K562 (cell line): ENCODE measurements at regions not wholly inside any gene's neighbourhood (a gene's known extent, or its start where the extent isn't known, plus 50 kb on each side); places are given as distances from the start of the nearest gene placed in this dataset.

Source experiments
- ATAC-seq: fragments of 200-7000 bp; cut with Tn5 transposase; 3 replicates; pipeline ENCODE4 v1.9.1; 2020; ENCODE audit warnings: moderate library complexity
- BruUV-seq: library from RNA; stranded (reverse); fragments of 400-500 nt; replicated peaks from 2 replicates; lab custom pipeline; 2021; lab: Mats Ljungman, UMichigan
- CTCF ChIA-PET: fragments of 300-600 bp; formaldehyde crosslinking; extraction: SDS; loops from one replicate; lab custom pipeline; 2021; ENCODE audit warnings: low intra/inter-chr PET ratio; lab: Yijun Ruan, JAX
- POLR2A ChIA-PET: fragments of 300-600, 350-650 bp; sonication (Branson Sonifier 250); formaldehyde crosslinking; extraction: SDS; loops from one replicate; lab custom pipeline; 2021; ENCODE audit warnings: antibody characterized with exemption, inconsistent platforms; lab: Yijun Ruan, JAX
- DNase-seq, 4 experiments: peaks; one replicate each; pipeline versions ENCODE4 v3.0.0 to v3.0.0-alpha.2; 2011 to 2018; ENCODE audit warnings: low spot score in 3 of 4, mixed read lengths in 3 of 4; ENCODE audit errors: extremely low read depth in 1 of 4
- FAIRE-seq: peaks from 2 replicates; lab custom pipeline; 2011; peaks lifted over from hg19 to GRCh38; lab: Jason Lieb, UNC
- H2AFZ ChIP-seq: 2 replicates; pipeline ENCODE4 v1.6.0; 2011; ENCODE audit warnings: low read depth, low read length, control low read depth, inconsistent platforms
- H3K27ac ChIP-seq: fragments of 200-600 bp; 3 replicates; pipeline ENCODE4 v1.8.0; 2011; ENCODE audit warnings: low read depth, mild to moderate bottlenecking, control low read depth, inconsistent platforms, low read length, moderate library complexity, mixed read lengths; ENCODE audit errors: extremely low read depth
- H3K27me3 ChIP-seq, 2 experiments: fragments of 300-600 bp in 1 of 2; 2 replicates in 1 of 2; 3 replicates in 1 of 2; pipeline versions ENCODE4 v1.6.0 to v1.8.0; 2011; ENCODE audit warnings: inconsistent platforms in 2 of 2, low read length in 2 of 2, mild to moderate bottlenecking in 1 of 2, mixed read lengths in 1 of 2, moderate library complexity in 1 of 2; ENCODE audit not compliant: control insufficient read depth in 2 of 2, insufficient read depth in 2 of 2
- H3K36me3 ChIP-seq: fragments of 300-600 bp; 3 replicates; pipeline ENCODE4 v1.8.0; 2011; ENCODE audit warnings: mild to moderate bottlenecking, low read length, inconsistent platforms; ENCODE audit not compliant: control insufficient read depth, insufficient read depth
- H3K4me1 ChIP-seq, 2 experiments: fragments of 200-600 bp in 1 of 2; replicated peaks in 1 of 2; 2 replicates in 1 of 2; 3 replicates in 1 of 2; pipeline versions ENCODE4 v1.5.1 to v1.8.0; 2011; ENCODE audit warnings: inconsistent platforms in 2 of 2, low read length in 2 of 2, mild to moderate bottlenecking in 1 of 2, mixed read lengths in 1 of 2, moderate library complexity in 1 of 2; ENCODE audit not compliant: control insufficient read depth in 2 of 2, insufficient read depth in 2 of 2
- H3K4me2 ChIP-seq: 2 replicates; pipeline ENCODE4 v1.6.1; 2011; ENCODE audit warnings: low read length, control low read depth, inconsistent platforms, mixed read lengths; ENCODE audit not compliant: insufficient read depth
- H3K4me3 ChIP-seq: fragments of 200-600 bp; sonication (generic), shearing (Covaris generic); 2 replicates; pipeline ENCODE4 v1.5.1; 2016; ENCODE audit warnings: control low read depth, inconsistent platforms
- H3K79me2 ChIP-seq: fragments of 200-600 bp; 3 replicates; pipeline ENCODE4 v1.8.0; 2011; ENCODE audit warnings: low read length, inconsistent platforms; ENCODE audit not compliant: control insufficient read depth, insufficient read depth
- H3K9ac ChIP-seq, 2 experiments: 2 replicates each; pipeline versions ENCODE4 v1.6.0 to v1.6.1; 2011; ENCODE audit warnings: low read depth in 2 of 2, low read length in 2 of 2, control low read depth in 1 of 2, inconsistent platforms in 1 of 2, mild to moderate bottlenecking in 1 of 2, mixed read lengths in 1 of 2; ENCODE audit not compliant: insufficient read depth in 1 of 2
- H3K9me1 ChIP-seq: one replicate; pipeline ENCODE4 v1.6.0; 2011; ENCODE audit warnings: inconsistent platforms, mild to moderate bottlenecking, low read length, moderate library complexity; ENCODE audit not compliant: control insufficient read depth, insufficient read depth
- H3K9me3 ChIP-seq: replicated peaks from 2 replicates; pipeline ENCODE4 v1.5.1; 2011; ENCODE audit warnings: low read depth, low read length, inconsistent platforms; ENCODE audit not compliant: control insufficient read depth, insufficient read depth
- H4K20me1 ChIP-seq: replicated peaks from 2 replicates; pipeline ENCODE4 v1.6.1; 2011; ENCODE audit warnings: low read length, inconsistent platforms, mixed read lengths; ENCODE audit not compliant: control insufficient read depth, insufficient read depth
- CC2D1A ChIP-seq: fragments of 450-650 bp; IDR thresholded peaks from 2 replicates; pipeline ENCODE4 v1.6.1; 2017; ENCODE audit warnings: mild to moderate bottlenecking
- HDGF ChIP-seq: fragments of 450-650 bp; IDR thresholded peaks from 2 replicates; pipeline ENCODE4 v1.6.1; 2016
- HNRNPUL1 ChIP-seq: fragments of 200-400 bp; formaldehyde crosslinking; IDR thresholded peaks from 2 replicates; pipeline ENCODE4 v1.6.1; 2017; ENCODE audit warnings: low read length
- ID3 ChIP-seq, 2 experiments: fragments of 250-450 bp in 1 of 2; fragments of 450-650 bp in 1 of 2; sonication (Bioruptor Pico) in 1 of 2; IDR thresholded peaks; 2 replicates each; pipeline versions ENCODE4 v1.6.1 to v1.8.0; 2016 to 2021; ENCODE audit warnings: mild to moderate bottlenecking in 2 of 2, moderate library complexity in 2 of 2, missing compliant biosample characterization in 1 of 2, missing genetic modification characterization in 1 of 2
- KAT8 ChIP-seq: fragments of 450-650 bp; IDR thresholded peaks from 2 replicates; pipeline ENCODE4 v1.6.1; 2016; ENCODE audit warnings: low read depth, mild to moderate bottlenecking
- PKNOX1 ChIP-seq: fragments of 450-650 bp; IDR thresholded peaks from 2 replicates; pipeline ENCODE4 v1.6.1; 2016
- PML ChIP-seq: IDR thresholded peaks from 2 replicates; pipeline ENCODE4 v1.6.1; 2012; ENCODE audit warnings: low read length, inconsistent platforms
- POLR3G ChIP-seq: IDR thresholded peaks from 2 replicates; pipeline ENCODE4 v1.6.1; 2011; ENCODE audit not compliant: insufficient read length, insufficient replicate concordance; ENCODE audit errors: extremely low read depth
- TSC22D4 ChIP-seq: fragments of 450-650 bp; IDR thresholded peaks from 2 replicates; pipeline ENCODE4 v1.6.1; 2016; ENCODE audit warnings: missing genetic modification characterization, missing biosample characterization, control low read depth
- WGBS: fragments of 100-300 bp; shearing (Covaris generic); methylation state at CpG from one replicate; pipeline ENCODE4 v1.1.6; 2016; ENCODE audit warnings: low coverage, mixed read lengths; ENCODE audit not compliant: insufficient coverage; ENCODE audit errors: missing lambda C conversion rate; 5-methylcytosine and 5-hydroxymethylcytosine counted together
- in situ Hi-C: fragments of 300-500 bp; cut with MboI; formaldehyde crosslinking; loops from 4 replicates; pipeline ENCODE4 v1.15.0; 2018; ENCODE audit warnings: inconsistent platforms, mixed read lengths
- intact Hi-C: fragments of 100-400 bp; cut with micrococcal nuclease; formaldehyde crosslinking; loops from 2 replicates; pipeline ENCODE4 v1.14.2; 2022
- TF ChIP-seq, protein P1 (sequence below): sonication (generic); formaldehyde crosslinking; IDR thresholded peaks from 2 replicates; pipeline ENCODE4 v1.8.0; 2023; ENCODE audit warnings: missing genetic modification reagents, mild to moderate bottlenecking, borderline replicate concordance

DNA sequence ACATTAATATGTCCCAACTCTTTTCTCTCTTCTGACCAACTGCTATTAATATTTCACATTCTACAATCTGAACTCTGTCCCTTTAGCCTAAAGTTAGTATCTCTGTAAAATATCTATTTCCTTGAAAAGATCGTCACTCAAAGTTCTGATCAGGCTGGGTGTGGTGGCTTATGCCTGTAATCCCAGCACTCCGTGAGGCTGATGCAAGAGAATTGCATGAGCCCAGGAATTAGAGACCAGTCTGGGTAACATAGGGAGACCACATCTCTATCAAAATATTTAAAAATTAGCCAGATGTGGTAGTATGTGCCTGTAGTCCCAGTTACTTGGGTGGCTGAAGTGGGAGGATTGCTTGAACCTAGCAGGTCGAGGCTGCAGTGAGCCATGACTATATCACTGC lies 695.6 kb downstream of the MCTP2 start:
- no peaks in the 10 kb centered on the region for H3K9me3 ChIP-seq
- H3K4me2 ChIP-seq: no peak overlapping the region
- intact Hi-C loops: no loop called here
- H2AFZ ChIP-seq: no peak overlapping the region
- H3K9me1 ChIP-seq: no peaks in the 10 kb centered on the region
- DNase-seq (no peak), FAIRE-seq (no peak)
- H3K27me3 ChIP-seq: no peaks in the 10 kb centered on the region
- H3K4me3 ChIP-seq: no peak overlapping the region
- in situ Hi-C loops: no loop called here
- no peak overlapping the region for H3K9ac ChIP-seq
- no peak overlapping the region for H3K27ac ChIP-seq
- POLR2A ChIA-PET: no interaction called here
- peaks cover 4% of the 10 kb centered on the region; the same call in 1 of the 3 replicates for H3K79me2 ChIP-seq
- CTCF ChIA-PET: no interaction called here
- no peaks in the 10 kb centered on the region for H4K20me1 ChIP-seq
- WGBS: 81% methylated on average over 3 of the region's 3 CpGs
- H3K36me3 ChIP-seq: no peaks in the 10 kb centered on the region
- no TSS peak for BruUV-seq
- H3K4me1 ChIP-seq: no peaks in the 10 kb centered on the region
- no peak for TF ChIP-seq PKNOX1
- TF ChIP-seq ID3 (CRISPR knock-in tag; IDR thresholded peaks at IDR 0.05): no peak
- TF ChIP-seq ID3 (tag; IDR thresholded peaks at IDR 0.05): no peak
- TF ChIP-seq, all 486 proteins: peak for 0
- ATAC-seq: no peak

- H3K4me2 ChIP-seq: no peak overlapping the region
- no peak for ATAC-seq
- H3K36me3 ChIP-seq: no peaks in the 10 kb centered on the region
- FAIRE-seq: no peak
- H3K4me1 ChIP-seq: no peaks in the 10 kb centered on the region
- no TSS peak for BruUV-seq
- no peak overlapping the region for H3K9ac ChIP-seq
- no peak overlapping the region for H2AFZ ChIP-seq
- in situ Hi-C loops (no loop called here), intact Hi-C loops (no loop called here)
- H3K27me3 ChIP-seq: no peaks in the 10 kb centered on the region
- no peak overlapping the region for H3K27ac ChIP-seq
- H4K20me1 ChIP-seq: no peaks in the 10 kb centered on the region
- 85% methylated on average over 3 of the region's 3 CpGs for WGBS
- H3K79me2 ChIP-seq: no peaks in the 10 kb centered on the region
- DNase-seq: no peak
- CTCF ChIA-PET: no interaction called here
- no peaks in the 10 kb centered on the region; the same call in none of the 2 replicates for H3K9me3 ChIP-seq
- no peaks in the 10 kb centered on the region for H3K9me1 ChIP-seq
- H3K4me3 ChIP-seq: no peak overlapping the region
- POLR2A ChIA-PET: no interaction called here
- no peak for TF ChIP-seq PML
- TF ChIP-seq TSC22D4 (tag): no peak
- no peak for TF ChIP-seq CC2D1A
- TF ChIP-seq KAT8: no peak
- no peak for TF ChIP-seq HNRNPUL1
- TF ChIP-seq, protein P1, sequence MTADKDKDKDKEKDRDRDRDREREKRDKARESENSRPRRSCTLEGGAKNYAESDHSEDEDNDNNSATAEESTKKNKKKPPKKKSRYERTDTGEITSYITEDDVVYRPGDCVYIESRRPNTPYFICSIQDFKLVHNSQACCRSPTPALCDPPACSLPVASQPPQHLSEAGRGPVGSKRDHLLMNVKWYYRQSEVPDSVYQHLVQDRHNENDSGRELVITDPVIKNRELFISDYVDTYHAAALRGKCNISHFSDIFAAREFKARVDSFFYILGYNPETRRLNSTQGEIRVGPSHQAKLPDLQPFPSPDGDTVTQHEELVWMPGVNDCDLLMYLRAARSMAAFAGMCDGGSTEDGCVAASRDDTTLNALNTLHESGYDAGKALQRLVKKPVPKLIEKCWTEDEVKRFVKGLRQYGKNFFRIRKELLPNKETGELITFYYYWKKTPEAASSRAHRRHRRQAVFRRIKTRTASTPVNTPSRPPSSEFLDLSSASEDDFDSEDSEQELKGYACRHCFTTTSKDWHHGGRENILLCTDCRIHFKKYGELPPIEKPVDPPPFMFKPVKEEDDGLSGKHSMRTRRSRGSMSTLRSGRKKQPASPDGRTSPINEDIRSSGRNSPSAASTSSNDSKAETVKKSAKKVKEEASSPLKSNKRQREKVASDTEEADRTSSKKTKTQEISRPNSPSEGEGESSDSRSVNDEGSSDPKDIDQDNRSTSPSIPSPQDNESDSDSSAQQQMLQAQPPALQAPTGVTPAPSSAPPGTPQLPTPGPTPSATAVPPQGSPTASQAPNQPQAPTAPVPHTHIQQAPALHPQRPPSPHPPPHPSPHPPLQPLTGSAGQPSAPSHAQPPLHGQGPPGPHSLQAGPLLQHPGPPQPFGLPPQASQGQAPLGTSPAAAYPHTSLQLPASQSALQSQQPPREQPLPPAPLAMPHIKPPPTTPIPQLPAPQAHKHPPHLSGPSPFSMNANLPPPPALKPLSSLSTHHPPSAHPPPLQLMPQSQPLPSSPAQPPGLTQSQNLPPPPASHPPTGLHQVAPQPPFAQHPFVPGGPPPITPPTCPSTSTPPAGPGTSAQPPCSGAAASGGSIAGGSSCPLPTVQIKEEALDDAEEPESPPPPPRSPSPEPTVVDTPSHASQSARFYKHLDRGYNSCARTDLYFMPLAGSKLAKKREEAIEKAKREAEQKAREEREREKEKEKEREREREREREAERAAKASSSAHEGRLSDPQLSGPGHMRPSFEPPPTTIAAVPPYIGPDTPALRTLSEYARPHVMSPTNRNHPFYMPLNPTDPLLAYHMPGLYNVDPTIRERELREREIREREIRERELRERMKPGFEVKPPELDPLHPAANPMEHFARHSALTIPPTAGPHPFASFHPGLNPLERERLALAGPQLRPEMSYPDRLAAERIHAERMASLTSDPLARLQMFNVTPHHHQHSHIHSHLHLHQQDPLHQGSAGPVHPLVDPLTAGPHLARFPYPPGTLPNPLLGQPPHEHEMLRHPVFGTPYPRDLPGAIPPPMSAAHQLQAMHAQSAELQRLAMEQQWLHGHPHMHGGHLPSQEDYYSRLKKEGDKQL (CRISPR knock-in tag): no peak
- no peak for TF ChIP-seq HDGF
- TF ChIP-seq POLR3G: no peak
Observed at GRCh38 chr15:94929282-94929681, 697.9 kb downstream of the MCTP2 start.
